Right lobe of liver (tissue), 4 donors: ENCODE measurements at regions not wholly inside any gene's neighbourhood (a gene's known extent, or its start where the extent isn't known, plus 50 kb on each side); places are given as distances from the start of the nearest gene placed in this dataset.

ENCODE experiments used
- CTCF ChIP-seq, 4 donors: fragments of 200-600 bp in 3 of 4; fragments of 450-650 bp in 1 of 4; IDR thresholded peaks; one replicate each; pipeline versions ENCODE4 v1.5.1 to v1.8.0; 2016 to 2022; ENCODE audit warnings: antibody characterized with exemption in 4 of 4, mild to moderate bottlenecking in 2 of 4
- POLR2A ChIP-seq: fragments of 450-650 bp; IDR thresholded peaks from one replicate; pipeline ENCODE4 v1.6.1; 2017; ENCODE audit warnings: antibody characterized with exemption, mild to moderate bottlenecking
- donor health status: DM: no; HTN: no; CAD: no.
- donor health status: DM: no; HTN: no; CAD: no.
- donor health status: DM: no; HTN: yes; CAD: no.

- TF ChIP-seq CTCF (IDR thresholded peaks at IDR 0.05): no peak
- no peak for TF ChIP-seq POLR2A
These were observed 1053.2 kb downstream of the SLITRK1 start for GRCh38 chr13:82829040-82829439.
